ENCODE measurements at regions not wholly inside any gene's neighbourhood (a gene's known extent, or its start where the extent isn't known, plus 50 kb on each side); places are given as distances from the start of the nearest gene placed in this dataset.

DNA sequence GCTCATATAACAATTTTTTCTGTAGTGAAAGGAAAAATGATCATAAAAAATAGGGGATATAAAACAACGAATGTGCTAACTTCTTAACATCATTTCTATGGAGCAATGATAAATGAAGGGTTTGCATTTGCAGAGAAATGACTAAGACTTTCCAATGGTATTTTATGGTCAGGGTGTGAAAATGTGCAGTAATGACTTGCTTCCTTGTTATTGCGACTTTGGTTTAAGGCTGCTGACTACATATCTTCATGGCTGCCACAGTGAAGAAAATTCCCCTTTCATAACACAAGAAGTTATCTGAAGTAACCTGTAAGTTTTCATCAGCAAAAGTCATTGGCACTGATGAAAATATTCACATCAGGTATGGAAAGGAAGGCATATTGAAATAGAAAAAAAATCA, 166.1 kb upstream of the NRG3 start:
- TF ChIP-seq, protein P1, sequence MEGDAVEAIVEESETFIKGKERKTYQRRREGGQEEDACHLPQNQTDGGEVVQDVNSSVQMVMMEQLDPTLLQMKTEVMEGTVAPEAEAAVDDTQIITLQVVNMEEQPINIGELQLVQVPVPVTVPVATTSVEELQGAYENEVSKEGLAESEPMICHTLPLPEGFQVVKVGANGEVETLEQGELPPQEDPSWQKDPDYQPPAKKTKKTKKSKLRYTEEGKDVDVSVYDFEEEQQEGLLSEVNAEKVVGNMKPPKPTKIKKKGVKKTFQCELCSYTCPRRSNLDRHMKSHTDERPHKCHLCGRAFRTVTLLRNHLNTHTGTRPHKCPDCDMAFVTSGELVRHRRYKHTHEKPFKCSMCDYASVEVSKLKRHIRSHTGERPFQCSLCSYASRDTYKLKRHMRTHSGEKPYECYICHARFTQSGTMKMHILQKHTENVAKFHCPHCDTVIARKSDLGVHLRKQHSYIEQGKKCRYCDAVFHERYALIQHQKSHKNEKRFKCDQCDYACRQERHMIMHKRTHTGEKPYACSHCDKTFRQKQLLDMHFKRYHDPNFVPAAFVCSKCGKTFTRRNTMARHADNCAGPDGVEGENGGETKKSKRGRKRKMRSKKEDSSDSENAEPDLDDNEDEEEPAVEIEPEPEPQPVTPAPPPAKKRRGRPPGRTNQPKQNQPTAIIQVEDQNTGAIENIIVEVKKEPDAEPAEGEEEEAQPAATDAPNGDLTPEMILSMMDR (IDR thresholded peaks at IDR 0.05), result no peak
- no peak for TF ChIP-seq POLR2A (IDR thresholded peaks at IDR 0.05)
- intact Hi-C loops (cut with DNase I), result no loop called here
- 82 to 89% methylated on average over 2 of the region's 2 CpGs for whole genome bisulfite sequencing, 2 donors

DNA sequence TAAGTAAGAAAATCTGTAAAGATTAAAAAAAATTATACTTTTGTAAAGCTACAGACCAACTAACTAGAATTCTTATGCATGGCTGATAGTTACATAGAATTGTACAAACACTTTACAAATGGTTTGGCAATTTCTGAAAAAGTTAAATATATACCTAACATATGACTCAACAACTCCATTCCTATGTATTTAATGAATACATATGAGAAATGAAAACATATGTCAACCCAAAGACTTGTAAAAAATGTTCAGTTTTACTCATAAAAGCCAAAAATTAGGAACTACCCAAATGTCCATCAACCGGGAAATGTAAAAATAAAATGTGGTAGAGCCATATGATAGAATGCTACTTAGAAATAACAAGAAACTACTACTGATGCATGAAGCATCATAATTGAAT, 152.6 kb upstream of the NRG3 start:
- no peaks in the 10 kb centered on the region for H3K27me3 ChIP-seq
- H3K4me1 ChIP-seq, result no peaks in the 10 kb centered on the region
- no peak for TF ChIP-seq POLR2A (IDR thresholded peaks at IDR 0.05)
- TF ChIP-seq, protein P1 (IDR thresholded peaks at IDR 0.05), result no peak
- no peaks in the 10 kb centered on the region for H3K36me3 ChIP-seq
- H3K4me3 ChIP-seq (replicated peaks in 1 of 3), result no peak overlapping the region
- 89 to 93% methylated on average over 1 of the region's 1 CpG for WGBS, 2 donors
- intact Hi-C loops (cut with DNase I), result no loop called here
- H3K9me3 ChIP-seq, result no peaks in the 10 kb centered on the region
- H3K27ac ChIP-seq, result no peak overlapping the region
- no peak for DNase-seq

More for the DNA sequence above, 166.1 kb upstream of the NRG3 start:
- Histone ChIP-seq H3K36me3 (no peaks in the 10 kb centered on the region), H3K27me3 (no peaks in the 10 kb centered on the region), H3K9me3 (no peaks in the 10 kb centered on the region), H3K4me1 (no peaks in the 10 kb centered on the region), H3K27ac (no peak overlapping the region), H3K4me3 (replicated peaks in 1 of 3) (no peak overlapping the region)
- DNase-seq, result no peak

DNA sequence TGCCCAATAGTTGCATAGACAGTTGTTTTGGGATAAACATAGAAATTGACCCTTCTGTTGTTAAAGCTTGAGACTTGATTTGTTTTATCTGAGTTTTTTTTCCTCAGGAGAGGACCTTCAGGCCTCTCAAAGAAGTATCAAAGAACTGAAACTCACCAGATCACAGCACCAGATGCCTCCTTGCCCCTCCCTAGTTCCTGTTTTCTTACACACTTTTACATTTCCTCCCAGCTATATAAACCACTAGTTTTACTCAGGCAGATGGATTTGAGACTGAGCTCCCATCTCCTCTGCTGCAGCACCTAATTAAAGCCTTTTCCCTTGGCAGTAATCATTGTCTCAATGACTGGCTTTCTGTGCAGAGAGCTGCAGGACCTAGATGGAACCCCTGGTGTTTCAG, 150.6 kb upstream of the NRG3 start:
- no peaks in the 10 kb centered on the region for H3K27me3 ChIP-seq
- intact Hi-C loops (cut with DNase I), result no loop called here
- TF ChIP-seq, protein P1 (IDR thresholded peaks at IDR 0.05), result no peak
- no peak for TF ChIP-seq POLR2A (IDR thresholded peaks at IDR 0.05)
- no peaks in the 10 kb centered on the region for H3K9me3 ChIP-seq
- no peak overlapping the region for H3K4me3 ChIP-seq (replicated peaks in 1 of 3)
- H3K36me3 ChIP-seq, result no peaks in the 10 kb centered on the region
- no peak overlapping the region for H3K27ac ChIP-seq
- H3K4me1 ChIP-seq, result no peaks in the 10 kb centered on the region
- DNase-seq, result no peak

DNA sequence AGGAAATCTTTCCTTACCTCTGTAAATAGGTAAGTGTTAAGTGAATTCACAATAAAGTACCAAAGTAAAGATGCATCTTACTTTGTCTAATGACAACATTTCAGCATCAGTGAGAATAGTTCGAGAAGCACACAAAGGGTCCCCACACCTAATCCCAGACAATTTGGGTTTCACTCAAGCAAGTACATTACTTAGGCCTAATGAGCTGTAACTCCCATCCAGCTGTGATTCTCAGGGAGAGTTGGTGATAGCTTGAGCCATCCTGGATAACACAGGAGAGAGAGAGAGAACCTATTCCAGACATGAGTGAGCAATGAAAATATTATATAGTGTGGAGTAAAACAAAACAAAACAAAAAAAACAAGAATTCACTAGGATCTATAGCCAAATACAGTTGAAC, 149.1 kb upstream of the NRG3 start:
- Histone ChIP-seq H3K4me3 (replicated peaks in 1 of 3) (no peak overlapping the region), H3K9me3 (no peaks in the 10 kb centered on the region), H3K27me3 (no peaks in the 10 kb centered on the region), H3K4me1 (no peaks in the 10 kb centered on the region), H3K27ac (no peak overlapping the region), H3K36me3 (no peaks in the 10 kb centered on the region)
- WGBS, 2 donors, result 75 to 87% methylated on average over 1 of the region's 1 CpG
- TF ChIP-seq POLR2A (IDR thresholded peaks at IDR 0.05), result no peak
- TF ChIP-seq, protein P1 (IDR thresholded peaks at IDR 0.05), result no peak
- intact Hi-C loops (cut with DNase I), result no loop called here
- no peak for DNase-seq

DNA sequence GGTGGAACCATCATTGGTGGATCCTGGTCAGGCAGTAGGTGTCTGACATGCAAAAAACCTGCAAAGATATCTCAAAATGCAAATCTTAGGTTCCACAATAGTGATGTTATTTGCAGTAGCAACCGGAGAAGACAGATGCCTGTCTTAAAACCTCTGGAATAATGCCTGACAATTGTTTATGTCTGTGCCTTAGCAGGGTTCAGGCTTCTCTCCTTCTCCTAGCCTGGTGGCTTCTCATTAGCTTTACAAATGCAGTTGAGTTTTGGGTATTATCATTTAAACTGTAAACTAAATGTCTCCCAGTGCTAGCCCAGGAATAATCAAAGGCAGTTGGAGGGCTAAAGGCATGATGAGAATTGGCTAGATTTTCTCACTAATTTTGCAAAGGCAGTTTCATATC, 146.3 kb upstream of the NRG3 start:
- 76 to 80% methylated on average over 1 of the region's 1 CpG for WGBS, 2 donors

More for the DNA sequence above, 146.3 kb upstream of the NRG3 start:
- intact Hi-C loops (cut with DNase I), result no loop called here
- no peaks in the 10 kb centered on the region for H3K4me1 ChIP-seq
- no peaks in the 10 kb centered on the region for H3K9me3 ChIP-seq
- H3K36me3 ChIP-seq, result no peaks in the 10 kb centered on the region
- H3K27me3 ChIP-seq, result no peaks in the 10 kb centered on the region
- DNase-seq, result no peak
- TF ChIP-seq, protein P1 (IDR thresholded peaks at IDR 0.05), result no peak
- TF ChIP-seq POLR2A (IDR thresholded peaks at IDR 0.05), result no peak
- H3K4me3 ChIP-seq (replicated peaks in 1 of 3), result no peak overlapping the region
- H3K27ac ChIP-seq, result no peak overlapping the region
